Lung (tissue), 11 donors: ENCODE measurements at regions not wholly inside any gene's neighbourhood (a gene's known extent, or its start where the extent isn't known, plus 50 kb on each side); places are given as distances from the start of the nearest gene placed in this dataset.

Experiments used
- ATAC-seq: fragments of 200-7000 bp; cut with Tn5 transposase; one replicate; pipeline ENCODE4 v1.9.1; 2020; ENCODE audit warnings: moderate number of reproducible peaks; ENCODE audit not compliant: insufficient read depth, low FRiP score
- DNase-seq, 3 donors: peaks; one replicate each; pipeline ENCODE4 v3.0.0-alpha.2; 2013 to 2017
- H3K27ac ChIP-seq, 2 donors: one replicate each; pipeline ENCODE4 v1.5.1; 2013; ENCODE audit warnings: mild to moderate bottlenecking in 2 of 2, moderate library complexity in 2 of 2, control low read depth in 1 of 2, inconsistent platforms in 1 of 2, low read depth in 1 of 2, low read length in 1 of 2
- H3K27me3 ChIP-seq, 3 donors: one replicate each; pipeline ENCODE4 v1.5.1; 2013; ENCODE audit warnings: low read length in 2 of 3; ENCODE audit not compliant: control insufficient read depth in 3 of 3, insufficient read depth in 3 of 3
- H3K36me3 ChIP-seq, 4 donors: one replicate each; pipeline ENCODE4 v1.5.1; 2013; ENCODE audit warnings: low read length in 4 of 4, mild to moderate bottlenecking in 1 of 4, moderate library complexity in 1 of 4; ENCODE audit not compliant: control insufficient read depth in 4 of 4, insufficient read depth in 4 of 4
- H3K4me1 ChIP-seq, 5 donors: one replicate each; pipeline ENCODE4 v1.5.1; 2013; ENCODE audit warnings: low read length in 5 of 5, mild to moderate bottlenecking in 2 of 5, moderate library complexity in 1 of 5; ENCODE audit not compliant: control insufficient read depth in 5 of 5, insufficient read depth in 5 of 5
- H3K4me3 ChIP-seq: one replicate; pipeline ENCODE4 v1.5.1; 2013; ENCODE audit warnings: mild to moderate bottlenecking, control low read depth, moderate library complexity
- H3K9ac ChIP-seq, 2 donors: one replicate each; pipeline ENCODE4 v1.5.1; 2013; ENCODE audit warnings: low read length in 2 of 2, control low read depth in 1 of 2; ENCODE audit not compliant: insufficient read depth in 1 of 2
- H3K9me3 ChIP-seq, 4 donors: one replicate each; pipeline ENCODE4 v1.5.1; 2013; ENCODE audit warnings: low read length in 3 of 4, mild to moderate bottlenecking in 1 of 4, moderate library complexity in 1 of 4; ENCODE audit not compliant: control insufficient read depth in 4 of 4, insufficient read depth in 3 of 4
- CTCF ChIP-seq: IDR thresholded peaks from 2 replicates; pipeline ENCODE4 v1.5.1; 2012; ENCODE audit warnings: mild to moderate bottlenecking; ENCODE audit errors: control extremely low read depth, extremely low read depth
- WGBS, 2 donors: extraction: QIAGEN DNeasy Blood & Tissue Kit; methylation state at CpG; one replicate each; pipeline ENCODE4 v1.1.7; 2013; 5-methylcytosine and 5-hydroxymethylcytosine counted together
- donor health status: control.
- donor health status: control.
- donor health status: Bipolar disorder and iron deficiency.
- donor health status: healthy.
- donor health status: DM: yes; HTN: yes; CAD: no.

GRCh38 chr2:125106710-125107109 is 1081.6 kb downstream of the CNTNAP5 start:
- H3K9ac ChIP-seq: no peak overlapping the region
- H3K4me1 ChIP-seq: no peaks in the 10 kb centered on the region
- no peaks in the 10 kb centered on the region for H3K27me3 ChIP-seq
- no peak overlapping the region for H3K4me3 ChIP-seq
- no peak for DNase-seq
- no peak for TF ChIP-seq CTCF
- no peak overlapping the region for H3K27ac ChIP-seq
- no peaks in the 10 kb centered on the region for H3K9me3 ChIP-seq
- H3K36me3 ChIP-seq: no peaks in the 10 kb centered on the region
- no peak for ATAC-seq

- 58 to 61% methylated on average over 1 of the region's 1 CpG for WGBS, 2 donors
- TF ChIP-seq CTCF: no peak
These were observed 1082.4 kb downstream of the CNTNAP5 start for GRCh38 chr2:125107446-125107845.

GRCh38 chr2:125108251-125108650 is 1083.2 kb downstream of the CNTNAP5 start:
- H3K9me3 ChIP-seq: no peaks in the 10 kb centered on the region
- H3K4me3 ChIP-seq: no peak overlapping the region
- no peak for TF ChIP-seq CTCF

More at GRCh38 chr2:125107446-125107845, 1082.4 kb downstream of the CNTNAP5 start:
- DNase-seq (no peak), ATAC-seq (no peak)
- H3K36me3 ChIP-seq: no peaks in the 10 kb centered on the region
- H3K9me3 ChIP-seq: no peaks in the 10 kb centered on the region
- H3K4me1 ChIP-seq: no peaks in the 10 kb centered on the region
- no peak overlapping the region for H3K9ac ChIP-seq
- H3K27me3 ChIP-seq: no peaks in the 10 kb centered on the region
- no peak overlapping the region for H3K4me3 ChIP-seq
- H3K27ac ChIP-seq: no peak overlapping the region

DNA sequence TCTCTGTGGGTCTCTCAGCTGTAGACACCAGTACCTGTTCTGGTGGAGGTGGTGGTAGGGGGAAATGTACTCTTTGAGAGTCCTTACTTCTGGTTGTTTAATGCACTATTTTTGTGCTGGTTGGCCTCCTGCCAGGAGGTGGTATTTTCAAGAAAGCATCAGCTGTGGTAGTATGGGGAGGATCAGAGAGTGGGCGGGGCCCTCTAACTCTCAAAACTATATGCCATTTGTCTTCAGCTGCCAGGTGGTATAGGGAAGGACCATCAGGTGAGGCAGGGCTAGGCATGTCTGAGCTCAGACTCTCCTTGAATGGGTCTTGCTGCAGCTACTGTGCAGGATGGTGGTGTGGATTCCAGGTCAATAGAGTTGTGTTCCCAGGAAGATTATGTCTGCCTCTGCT is 1100.8 kb downstream of the CNTNAP5 start:
- Histone ChIP-seq H3K27me3 (no peaks in the 10 kb centered on the region), H3K9ac (no peak overlapping the region), H3K4me1 (no peaks in the 10 kb centered on the region), H3K36me3 (no peaks in the 10 kb centered on the region), H3K9me3 (peaks cover 0 to 5% (median 2%) of the 10 kb centered on the region in 4 donors), H3K4me3 (no peak overlapping the region), H3K27ac (no peak overlapping the region)
- no peak for DNase-seq
- WGBS, 2 donors: 86 to 90% methylated on average over 1 of the region's 1 CpG
- no peak for ATAC-seq
- no peak for TF ChIP-seq CTCF

More at GRCh38 chr2:125108251-125108650, 1083.2 kb downstream of the CNTNAP5 start:
- no peaks in the 10 kb centered on the region for H3K4me1 ChIP-seq
- H3K27ac ChIP-seq: no peak overlapping the region
- no peaks in the 10 kb centered on the region for H3K27me3 ChIP-seq
- H3K36me3 ChIP-seq: no peaks in the 10 kb centered on the region
- H3K9ac ChIP-seq: no peak overlapping the region
- no peak for ATAC-seq
- DNase-seq: no peak
